Activated naive CD4-positive, alpha-beta T cell treated with anti-CD3 and anti-CD28 coated beads, Interleukin-2, amount 50 U/mL, for 72 hours (primary cell): ENCODE measurements at regions not wholly inside any gene's neighbourhood (a gene's known extent, or its start where the extent isn't known, plus 50 kb on each side); places are given as distances from the start of the nearest gene placed in this dataset.
"Not testable (repeated sequence)": the region's sequence is repeated elsewhere in the genome, so short reads cannot be mapped to it uniquely, and the experiment has no call there.

ENCODE experiments used
- ATAC-seq, 2 donors: fragments of 150-1000 bp; cut with Tn5 transposase; 2 replicates each; pipeline ENCODE4 v1.10.0; 2021; ENCODE audit warnings: mild to moderate bottlenecking in 2 of 2, moderate library complexity in 2 of 2
- DNase-seq, 2 donors: peaks; one replicate each; pipeline ENCODE4 v3.0.0; 2021 to 2022; ENCODE audit warnings: low spot score in 2 of 2
- H3K27ac Mint-ChIP-seq, 2 donors: one replicate each; pipeline ENCODE4 v1.8.0; 2022; ENCODE audit warnings: mild to moderate bottlenecking in 2 of 2, mixed read lengths in 2 of 2
- H3K36me3 Mint-ChIP-seq, 2 donors: one replicate each; pipeline ENCODE4 v1.8.0; 2022; ENCODE audit warnings: mixed read lengths in 2 of 2
- H3K9me3 Mint-ChIP-seq, 2 donors: one replicate each; pipeline ENCODE4 v1.8.0; 2022; ENCODE audit warnings: mixed read lengths in 2 of 2

- DNase-seq (no peak), ATAC-seq (no peak)
- peaks cover 11% of the 10 kb centered on the region in 2 donors for H3K9me3 Mint-ChIP-seq
- H3K36me3 Mint-ChIP-seq, result peaks cover 6 to 10% of the 10 kb centered on the region in 2 donors
- no peak overlapping the region for H3K27ac Mint-ChIP-seq
Measured at GRCh38 chr6:121732641-121733040, 297.2 kb downstream of the GJA1 start.

- Mint-ChIP-seq H3K27ac (no peak overlapping the region), H3K9me3 (peaks cover 11% of the 10 kb centered on the region in 2 donors), H3K36me3 (peaks cover 6 to 10% of the 10 kb centered on the region in 2 donors)
- ATAC-seq (no peak), DNase-seq (no peak)
Measured at GRCh38 chr6:121733234-121733633, 297.8 kb downstream of the GJA1 start.

- H3K27ac Mint-ChIP-seq, H3K9me3 Mint-ChIP-seq: not testable (repeated sequence)
Measured at GRCh38 chr6:121740188-121740587, 304.7 kb downstream of the GJA1 start.

GRCh38 chr6:121743691-121744090 lies 308.2 kb downstream of the GJA1 start:
- H3K27ac Mint-ChIP-seq, result no peak overlapping the region
- peaks cover 0 to 5% of the 10 kb centered on the region in 2 donors for H3K9me3 Mint-ChIP-seq
- no peaks in the 10 kb centered on the region for H3K36me3 Mint-ChIP-seq
- ATAC-seq (no peak), DNase-seq (no peak)

More at GRCh38 chr6:121740188-121740587, 304.7 kb downstream of the GJA1 start:
- DNase-seq, H3K36me3 Mint-ChIP-seq, ATAC-seq: not testable (repeated sequence)

GRCh38 chr6:121748376-121748775 lies 312.9 kb downstream of the GJA1 start:
- peaks cover 0 to 5% of the 10 kb centered on the region in 2 donors for H3K36me3 Mint-ChIP-seq
- no peak overlapping the region for H3K27ac Mint-ChIP-seq
- H3K9me3 Mint-ChIP-seq, result peaks cover 0 to 4% of the 10 kb centered on the region in 2 donors

GRCh38 chr6:121748850-121749249 lies 313.4 kb downstream of the GJA1 start:
- ATAC-seq, result no peak
- Mint-ChIP-seq H3K9me3 (peaks cover 0 to 4% of the 10 kb centered on the region in 2 donors), H3K27ac (no peak overlapping the region), H3K36me3 (peaks cover 0 to 5% of the 10 kb centered on the region in 2 donors)
- DNase-seq, result no peak

More at GRCh38 chr6:121748376-121748775, 312.9 kb downstream of the GJA1 start:
- no peak for DNase-seq
- ATAC-seq, result no peak

GRCh38 chr6:121755485-121755884 lies 320.0 kb downstream of the GJA1 start:
- DNase-seq (no peak), ATAC-seq (no peak)
- Mint-ChIP-seq H3K27ac (no peak overlapping the region), H3K9me3 (peaks cover 0 to 4% of the 10 kb centered on the region in 2 donors), H3K36me3 (peaks cover 0 to 5% of the 10 kb centered on the region in 2 donors)

- DNase-seq, result no peak
- no peak overlapping the region for H3K27ac Mint-ChIP-seq
- peaks cover 3 to 9% of the 10 kb centered on the region in 2 donors for H3K36me3 Mint-ChIP-seq
- peaks cover 3 to 6% of the 10 kb centered on the region in 2 donors for H3K9me3 Mint-ChIP-seq
- ATAC-seq, result no peak
Measured at GRCh38 chr6:121756666-121757065, 321.2 kb downstream of the GJA1 start.

GRCh38 chr6:121759370-121759769 lies 323.9 kb downstream of the GJA1 start:
- peaks cover 6 to 9% of the 10 kb centered on the region in 2 donors for H3K36me3 Mint-ChIP-seq
- peaks cover 5 to 6% of the 10 kb centered on the region in 2 donors for H3K9me3 Mint-ChIP-seq
- H3K27ac Mint-ChIP-seq, result no peak overlapping the region
- ATAC-seq (no peak), DNase-seq (no peak)

GRCh38 chr6:121760191-121760590 lies 324.7 kb downstream of the GJA1 start:
- Mint-ChIP-seq H3K36me3 (peaks cover 6 to 9% of the 10 kb centered on the region in 2 donors), H3K27ac (no peak overlapping the region), H3K9me3 (peaks cover 5 to 12% of the 10 kb centered on the region in 2 donors)
- ATAC-seq (no peak), DNase-seq (no peak)

GRCh38 chr6:121760745-121761144 lies 325.3 kb downstream of the GJA1 start:
- ATAC-seq, result no peak
- no peak for DNase-seq
- H3K36me3 Mint-ChIP-seq, result peaks cover 6 to 9% of the 10 kb centered on the region in 2 donors
- H3K9me3 Mint-ChIP-seq, result peaks cover 5 to 14% of the 10 kb centered on the region in 2 donors
- H3K27ac Mint-ChIP-seq, result no peak overlapping the region

GRCh38 chr6:121764493-121764892 lies 329.0 kb downstream of the GJA1 start:
- no peak overlapping the region for H3K27ac Mint-ChIP-seq
- H3K36me3 Mint-ChIP-seq, result peaks cover 6 to 9% of the 10 kb centered on the region in 2 donors
- no peak for DNase-seq
- no peak for ATAC-seq
- H3K9me3 Mint-ChIP-seq, result peaks cover 5 to 14% of the 10 kb centered on the region in 2 donors

- Mint-ChIP-seq H3K9me3 (peaks cover 5 to 14% of the 10 kb centered on the region in 2 donors), H3K36me3 (peaks cover 6 to 9% of the 10 kb centered on the region in 2 donors), H3K27ac (no peak overlapping the region)
- DNase-seq, result no peak
- no peak for ATAC-seq
Measured at GRCh38 chr6:121765060-121765459, 329.6 kb downstream of the GJA1 start.

- DNase-seq (no peak), ATAC-seq (no peak)
- Mint-ChIP-seq H3K9me3 (peaks cover 0 to 8% of the 10 kb centered on the region in 2 donors), H3K36me3 (no peaks in the 10 kb centered on the region), H3K27ac (no peak overlapping the region)
Measured at GRCh38 chr6:121767211-121767610, 331.8 kb downstream of the GJA1 start.

GRCh38 chr6:121770943-121771342 lies 335.5 kb downstream of the GJA1 start:
- Mint-ChIP-seq H3K9me3 (no peaks in the 10 kb centered on the region), H3K36me3 (no peaks in the 10 kb centered on the region), H3K27ac (no peak overlapping the region)
- ATAC-seq (peak; percentile 81 to 88), DNase-seq (no peak)

- peak in 1 of 2 donors; percentile 68 for ATAC-seq
- DNase-seq, result no peak
Measured at GRCh38 chr6:121771937-121772720, 336.7 kb downstream of the GJA1 start.

GRCh38 chr6:121776054-121776453 lies 340.6 kb downstream of the GJA1 start:
- Mint-ChIP-seq H3K27ac (no peak overlapping the region), H3K9me3 (no peaks in the 10 kb centered on the region), H3K36me3 (no peaks in the 10 kb centered on the region)
- ATAC-seq (no peak), DNase-seq (no peak)

More at GRCh38 chr6:121771937-121772720, 336.7 kb downstream of the GJA1 start:
- Mint-ChIP-seq H3K36me3 (no peaks in the 10 kb centered on the region), H3K9me3 (no peaks in the 10 kb centered on the region), H3K27ac (peak overlapping the region in 1 of 2 donors; percentile 87)
